Ascending aorta (tissue), 2 donors: ENCODE measurements at regions not wholly inside any gene's neighbourhood (a gene's known extent, or its start where the extent isn't known, plus 50 kb on each side); places are given as distances from the start of the nearest gene placed in this dataset.

Source experiments
- DNase-seq, 2 donors: peaks; one replicate each; pipeline ENCODE4 v3.0.0-alpha.2; 2019; ENCODE audit warnings: low spot score in 2 of 2
- H3K27ac ChIP-seq, 2 donors: fragments of 200-600 bp; sonication (generic); one replicate each; pipeline ENCODE4 v1.5.1; 2016 to 2017; ENCODE audit warnings: mild to moderate bottlenecking in 1 of 2
- H3K27me3 ChIP-seq: fragments of 200-600 bp; sonication (generic); one replicate; pipeline ENCODE4 v1.5.1; 2017
- H3K36me3 ChIP-seq, 2 donors: fragments of 200-600 bp; sonication (generic); one replicate each; pipeline ENCODE4 v1.5.1; 2016
- H3K4me1 ChIP-seq, 2 donors: fragments of 200-600 bp; sonication (generic); one replicate each; pipeline ENCODE4 v1.5.1; 2016 to 2017; ENCODE audit warnings: mild to moderate bottlenecking in 1 of 2
- H3K4me3 ChIP-seq, 2 donors: fragments of 200-600 bp; sonication (generic); one replicate each; pipeline ENCODE4 v1.5.1; 2016 to 2017; ENCODE audit warnings: mild to moderate bottlenecking in 1 of 2
- H3K9me3 ChIP-seq, 2 donors: fragments of 200-600 bp; sonication (generic); one replicate each; pipeline ENCODE4 v1.5.1; 2016
- intact Hi-C: fragments of 100-400 bp; cut with DNase I; formaldehyde crosslinking; loops from one replicate; pipeline ENCODE4 v1.15.1; 2023
- TF ChIP-seq, protein P1 (sequence below), 3 experiments: fragments of 200-600 bp in 2 of 3; fragments of 450-650 bp in 1 of 3; sonication (generic) in 2 of 3; IDR thresholded peaks; one replicate each; pipeline ENCODE4 v1.5.1; 2016 to 2019; ENCODE audit warnings: antibody characterized with exemption in 3 of 3, mild to moderate bottlenecking in 1 of 3, moderate library complexity in 1 of 3

GRCh38 chr5:13994621-13995253 lies 50.2 kb upstream of the DNAH5 start:
- Histone ChIP-seq H3K9me3 (peaks cover 0 to 7% of the 10 kb centered on the region in 2 donors), H3K4me3 (no peak overlapping the region), H3K36me3 (no peaks in the 10 kb centered on the region), H3K4me1 (no peaks in the 10 kb centered on the region), H3K27me3 (no peaks in the 10 kb centered on the region), H3K27ac (no peak overlapping the region)
- no peak for DNase-seq
- TF ChIP-seq, protein P1, sequence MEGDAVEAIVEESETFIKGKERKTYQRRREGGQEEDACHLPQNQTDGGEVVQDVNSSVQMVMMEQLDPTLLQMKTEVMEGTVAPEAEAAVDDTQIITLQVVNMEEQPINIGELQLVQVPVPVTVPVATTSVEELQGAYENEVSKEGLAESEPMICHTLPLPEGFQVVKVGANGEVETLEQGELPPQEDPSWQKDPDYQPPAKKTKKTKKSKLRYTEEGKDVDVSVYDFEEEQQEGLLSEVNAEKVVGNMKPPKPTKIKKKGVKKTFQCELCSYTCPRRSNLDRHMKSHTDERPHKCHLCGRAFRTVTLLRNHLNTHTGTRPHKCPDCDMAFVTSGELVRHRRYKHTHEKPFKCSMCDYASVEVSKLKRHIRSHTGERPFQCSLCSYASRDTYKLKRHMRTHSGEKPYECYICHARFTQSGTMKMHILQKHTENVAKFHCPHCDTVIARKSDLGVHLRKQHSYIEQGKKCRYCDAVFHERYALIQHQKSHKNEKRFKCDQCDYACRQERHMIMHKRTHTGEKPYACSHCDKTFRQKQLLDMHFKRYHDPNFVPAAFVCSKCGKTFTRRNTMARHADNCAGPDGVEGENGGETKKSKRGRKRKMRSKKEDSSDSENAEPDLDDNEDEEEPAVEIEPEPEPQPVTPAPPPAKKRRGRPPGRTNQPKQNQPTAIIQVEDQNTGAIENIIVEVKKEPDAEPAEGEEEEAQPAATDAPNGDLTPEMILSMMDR (IDR thresholded peaks at IDR 0.05), result no peak
- intact Hi-C loops, result loop anchor here (5.0 kb wide), 1 partner anchor 288 kb away; no protein-coding TSS in a partner anchor
